HG02571 (cell line): ENCODE measurements at regions not wholly inside any gene's neighbourhood (a gene's known extent, or its start where the extent isn't known, plus 50 kb on each side); places are given as distances from the start of the nearest gene placed in this dataset.

ENCODE experiments used
- ATAC-seq: cut with Tn5 transposase; IDR thresholded peaks from one replicate; pipeline ENCODE4 v1.9.1; 2021; ENCODE audit warnings: mild to moderate bottlenecking, moderate library complexity; ENCODE audit not compliant: unreplicated experiment

GRCh38 chr12:127194176-127194575 is 1072.8 kb upstream of the TMEM132C start:
- no peak for ATAC-seq

- no peak for ATAC-seq
Observed at GRCh38 chr12:127205781-127206555, 1061.0 kb upstream of the TMEM132C start.

GRCh38 chr12:127209318-127209717 is 1057.7 kb upstream of the TMEM132C start:
- no peak for ATAC-seq

GRCh38 chr12:127214186-127214585 is 1052.8 kb upstream of the TMEM132C start:
- ATAC-seq, result no peak

- ATAC-seq, result no peak
Observed at GRCh38 chr12:127223011-127223410, 1044.0 kb upstream of the TMEM132C start.

GRCh38 chr12:127223731-127224130 is 1043.2 kb upstream of the TMEM132C start:
- ATAC-seq, result no peak

- ATAC-seq, result no peak
Observed at GRCh38 chr12:127230843-127231260, 1036.1 kb upstream of the TMEM132C start.

- ATAC-seq, result no peak
Observed at GRCh38 chr12:127231371-127231770, 1035.6 kb upstream of the TMEM132C start.

GRCh38 chr12:127233016-127233415 is 1034.0 kb upstream of the TMEM132C start:
- ATAC-seq, result no peak

- no peak for ATAC-seq
Observed at GRCh38 chr12:127235761-127236160, 1031.2 kb upstream of the TMEM132C start.

GRCh38 chr12:127236491-127236890 is 1030.5 kb upstream of the TMEM132C start:
- ATAC-seq, result no peak

- no peak for ATAC-seq
Observed at GRCh38 chr12:127237151-127237550, 1029.8 kb upstream of the TMEM132C start.

GRCh38 chr12:127238107-127238506 is 1028.9 kb upstream of the TMEM132C start:
- ATAC-seq, result no peak

- no peak for ATAC-seq
Observed at GRCh38 chr12:127239781-127240180, 1027.2 kb upstream of the TMEM132C start.

GRCh38 chr12:127240249-127240929 is 1026.6 kb upstream of the TMEM132C start:
- ATAC-seq, result no peak

- no peak for ATAC-seq
Observed at GRCh38 chr12:127241072-127241817, 1025.7 kb upstream of the TMEM132C start.

GRCh38 chr12:127245009-127245408 is 1022.0 kb upstream of the TMEM132C start:
- no peak for ATAC-seq

- no peak for ATAC-seq
Observed at GRCh38 chr12:127245437-127245836, 1021.5 kb upstream of the TMEM132C start.

GRCh38 chr12:127247937-127248336 is 1019.0 kb upstream of the TMEM132C start:
- ATAC-seq, result no peak

GRCh38 chr12:127249428-127249827 is 1017.5 kb upstream of the TMEM132C start:
- ATAC-seq, result no peak

GRCh38 chr12:127253797-127254327 is 1013.1 kb upstream of the TMEM132C start:
- ATAC-seq, result no peak
